Astrocyte (in vitro differentiated cells and primary cell): ENCODE measurements at regions not wholly inside any gene's neighbourhood (a gene's known extent, or its start where the extent isn't known, plus 50 kb on each side); places are given as distances from the start of the nearest gene placed in this dataset.

Experiments
- CTCF ChIP-seq: IDR thresholded peaks from 2 replicates; pipeline ENCODE4 v1.5.1; 2011; ENCODE audit warnings: low read depth, mild to moderate bottlenecking, inconsistent platforms, low read length, moderate library complexity; ENCODE audit not compliant: insufficient read depth
- EZH2 ChIP-seq: IDR thresholded peaks from 2 replicates; pipeline ENCODE4 v1.6.1; 2012; ENCODE audit warnings: mild to moderate bottlenecking, low read length, inconsistent platforms; ENCODE audit not compliant: insufficient read depth

GRCh38 chr2:125427721-125428315 is 1228.1 kb upstream of the GYPC start:
- no peak for TF ChIP-seq CTCF
- no peak for TF ChIP-seq EZH2
